ENCODE measurements at regions not wholly inside any gene's neighbourhood (a gene's known extent, or its start where the extent isn't known, plus 50 kb on each side); places are given as distances from the start of the nearest gene placed in this dataset.
A peak's percentile ranks its signal among the peaks of the same experiment; 100 is the strongest.

- no peak for DNase-seq
Observed at GRCh38 chr4:4913628-4914027, 54.2 kb downstream of the MSX1 start.

- DNase-seq: no peak
Observed at GRCh38 chr4:4914059-4914820, 54.8 kb downstream of the MSX1 start.

- DNase-seq: no peak
Observed at GRCh38 chr4:4914965-4915845, 55.7 kb downstream of the MSX1 start.

- no peak for DNase-seq
Observed at GRCh38 chr4:4918067-4918466, 58.6 kb downstream of the MSX1 start.

GRCh38 chr4:4919927-4920326 lies 60.5 kb downstream of the MSX1 start:
- no peak for DNase-seq

- DNase-seq: no peak
Observed at GRCh38 chr4:4921077-4921476, 61.6 kb downstream of the MSX1 start.

- DNase-seq: no peak
Observed at GRCh38 chr4:4922441-4922840, 63.0 kb downstream of the MSX1 start.

GRCh38 chr4:4923201-4923600 lies 63.7 kb downstream of the MSX1 start:
- DNase-seq: no peak

- no peak for DNase-seq
Observed at GRCh38 chr4:4930677-4931076, 71.2 kb downstream of the MSX1 start.

- no peak for DNase-seq
Observed at GRCh38 chr4:4935974-4936373, 76.5 kb downstream of the MSX1 start.

- no peak for DNase-seq
Observed at GRCh38 chr4:4937926-4938325, 78.5 kb downstream of the MSX1 start.

GRCh38 chr4:4941751-4942150 lies 77.5 kb downstream of the CYTL1 start:
- DNase-seq: no peak

GRCh38 chr4:4942658-4943057 lies 76.6 kb downstream of the CYTL1 start:
- no peak for DNase-seq

- DNase-seq: no peak
Observed at GRCh38 chr4:4945021-4945420, 74.2 kb downstream of the CYTL1 start.

- no peak for DNase-seq
Observed at GRCh38 chr4:4945829-4946228, 73.4 kb downstream of the CYTL1 start.

GRCh38 chr4:4946416-4946815 lies 72.8 kb downstream of the CYTL1 start:
- no peak for DNase-seq

GRCh38 chr4:4947721-4948120 lies 71.5 kb downstream of the CYTL1 start:
- DNase-seq: no peak

- no peak for DNase-seq
Observed at GRCh38 chr4:4948370-4948769, 70.9 kb downstream of the CYTL1 start.

- DNase-seq: no peak
Observed at GRCh38 chr4:4950561-4951290, 68.5 kb downstream of the CYTL1 start.

- no peak for DNase-seq
Observed at GRCh38 chr4:4952273-4952672, 67.0 kb downstream of the CYTL1 start.

GRCh38 chr4:4959344-4960074 lies 59.7 kb downstream of the CYTL1 start:
- DNase-seq: peak; percentile 11

GRCh38 chr4:4960574-4960973 lies 58.7 kb downstream of the CYTL1 start:
- no peak for DNase-seq

GRCh38 chr4:4961936-4962335 lies 57.3 kb downstream of the CYTL1 start:
- DNase-seq: no peak

All from NCI-H526 treated with DMSO at 0.1 percent for 48 hours (cell line).